ENCODE measurements at regions not wholly inside any gene's neighbourhood (a gene's known extent, or its start where the extent isn't known, plus 50 kb on each side); places are given as distances from the start of the nearest gene placed in this dataset.

DNA sequence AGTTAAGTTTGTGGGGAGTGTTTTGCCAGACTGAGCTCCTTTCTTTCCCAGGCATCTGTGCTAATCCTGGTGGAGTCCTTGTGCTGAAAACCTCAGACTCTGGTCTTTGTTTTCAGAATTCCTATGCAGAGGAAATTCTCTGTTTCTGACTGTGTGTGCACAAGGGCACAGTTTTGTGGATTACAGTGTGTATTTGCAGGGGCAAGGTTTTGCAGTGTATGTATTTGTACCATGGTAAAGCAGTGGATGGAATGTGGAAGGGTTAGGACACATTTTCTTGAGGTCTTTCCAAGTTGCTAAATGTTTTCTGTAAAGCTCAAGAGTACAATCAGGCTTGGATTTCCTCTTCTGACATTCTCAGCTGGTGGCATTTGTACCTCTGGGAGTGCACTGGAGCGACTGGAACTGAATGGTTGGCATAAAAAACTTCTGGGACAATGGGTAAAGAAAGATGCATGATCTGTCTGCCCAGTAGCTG is 139.5 kb upstream of the RND3 start:
- Mint-ChIP-seq H3K27ac (ENCODE audit: unreplicated experiment) (no peak overlapping the region), H3K4me1 (ENCODE audit: low read depth, unreplicated experiment) (no peaks in the 10 kb centered on the region), H3K9me3 (ENCODE audit: unreplicated experiment) (no peaks in the 10 kb centered on the region), H3K27me3 (ENCODE audit: insufficient read depth, unreplicated experiment) (no peaks in the 10 kb centered on the region), H3K36me3 (ENCODE audit: insufficient read depth, unreplicated experiment) (no peaks in the 10 kb centered on the region), H3K4me3 (ENCODE audit: unreplicated experiment) (no peak overlapping the region)
- Histone ChIP-seq H3K27me3 (replicated peaks; ENCODE audit: control insufficient read depth, insufficient read depth, low read length) (no peaks in the 10 kb centered on the region), H3K4me3 (ENCODE audit: low read depth, low read length) (no peak overlapping the region), H3K9me3 (no peaks in the 10 kb centered on the region), H3K36me3 (ENCODE audit: control insufficient read depth, insufficient read depth, low read length) (no peaks in the 10 kb centered on the region), H3K4me1 (no peaks in the 10 kb centered on the region)
- TF ChIP-seq, protein P1, sequence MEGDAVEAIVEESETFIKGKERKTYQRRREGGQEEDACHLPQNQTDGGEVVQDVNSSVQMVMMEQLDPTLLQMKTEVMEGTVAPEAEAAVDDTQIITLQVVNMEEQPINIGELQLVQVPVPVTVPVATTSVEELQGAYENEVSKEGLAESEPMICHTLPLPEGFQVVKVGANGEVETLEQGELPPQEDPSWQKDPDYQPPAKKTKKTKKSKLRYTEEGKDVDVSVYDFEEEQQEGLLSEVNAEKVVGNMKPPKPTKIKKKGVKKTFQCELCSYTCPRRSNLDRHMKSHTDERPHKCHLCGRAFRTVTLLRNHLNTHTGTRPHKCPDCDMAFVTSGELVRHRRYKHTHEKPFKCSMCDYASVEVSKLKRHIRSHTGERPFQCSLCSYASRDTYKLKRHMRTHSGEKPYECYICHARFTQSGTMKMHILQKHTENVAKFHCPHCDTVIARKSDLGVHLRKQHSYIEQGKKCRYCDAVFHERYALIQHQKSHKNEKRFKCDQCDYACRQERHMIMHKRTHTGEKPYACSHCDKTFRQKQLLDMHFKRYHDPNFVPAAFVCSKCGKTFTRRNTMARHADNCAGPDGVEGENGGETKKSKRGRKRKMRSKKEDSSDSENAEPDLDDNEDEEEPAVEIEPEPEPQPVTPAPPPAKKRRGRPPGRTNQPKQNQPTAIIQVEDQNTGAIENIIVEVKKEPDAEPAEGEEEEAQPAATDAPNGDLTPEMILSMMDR (IDR thresholded peaks at IDR 0.05; ENCODE audit: insufficient read depth in 1 of 2, low read depth in 1 of 2, low read length in 1 of 2, severe bottlenecking in 1 of 2, unreplicated experiment in 1 of 2): no peak
- intact Hi-C loops (cut with micrococcal nuclease; ENCODE audit: unreplicated experiment): no loop called here
- ChIA-PET POLR2A (no interaction called here), CTCF (no interaction called here)
- no peak for DNase-seq
- BruUV-seq (replicated peaks): no TSS peak

DNA sequence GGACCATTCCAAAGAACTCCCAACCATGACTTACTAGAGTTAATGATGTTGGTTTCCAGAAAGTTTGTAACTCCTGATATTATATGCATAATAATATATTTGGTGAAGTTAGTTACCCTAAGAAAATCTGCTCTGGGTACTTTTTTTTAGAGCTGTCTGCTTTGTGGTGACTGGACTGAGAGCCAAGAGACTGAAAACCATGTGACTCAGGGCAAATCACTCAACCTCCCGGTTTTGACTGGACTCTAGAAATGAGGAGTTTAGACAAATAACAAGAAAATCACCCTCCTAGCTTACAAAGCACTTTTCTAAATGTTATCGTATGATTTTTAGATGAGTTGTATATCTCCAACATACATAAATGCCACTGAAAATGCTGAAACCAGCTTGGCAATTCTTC is 138.3 kb upstream of the RND3 start:
- peaks cover 2% of the 10 kb centered on the region; the same call in 1 of the 2 replicates for H3K4me1 ChIP-seq
- no peaks in the 10 kb centered on the region for H3K9me3 Mint-ChIP-seq (ENCODE audit: unreplicated experiment)
- POLR2A ChIA-PET: no interaction called here
- no peak overlapping the region for H3K4me3 ChIP-seq (ENCODE audit: low read depth, low read length)
- no peak overlapping the region for H3K27ac Mint-ChIP-seq (ENCODE audit: unreplicated experiment)
- no peaks in the 10 kb centered on the region for H3K9me3 ChIP-seq
- H3K27me3 Mint-ChIP-seq (ENCODE audit: insufficient read depth, unreplicated experiment): no peaks in the 10 kb centered on the region
- no peak overlapping the region for H3K4me3 Mint-ChIP-seq (ENCODE audit: unreplicated experiment)
- H3K36me3 ChIP-seq (ENCODE audit: control insufficient read depth, insufficient read depth, low read length): no peaks in the 10 kb centered on the region
- H3K27me3 ChIP-seq (replicated peaks; ENCODE audit: control insufficient read depth, insufficient read depth, low read length): no peaks in the 10 kb centered on the region
- TF ChIP-seq, protein P1 (IDR thresholded peaks at IDR 0.05; ENCODE audit: insufficient read depth in 1 of 2, low read depth in 1 of 2, low read length in 1 of 2, severe bottlenecking in 1 of 2, unreplicated experiment in 1 of 2): no peak
- intact Hi-C loops (cut with micrococcal nuclease; ENCODE audit: unreplicated experiment): no loop called here
- DNase-seq: no peak
- H3K4me1 Mint-ChIP-seq (ENCODE audit: low read depth, unreplicated experiment): no peaks in the 10 kb centered on the region
- CTCF ChIA-PET: no interaction called here
- BruUV-seq (replicated peaks): no TSS peak
- no peaks in the 10 kb centered on the region for H3K36me3 Mint-ChIP-seq (ENCODE audit: insufficient read depth, unreplicated experiment)

DNA sequence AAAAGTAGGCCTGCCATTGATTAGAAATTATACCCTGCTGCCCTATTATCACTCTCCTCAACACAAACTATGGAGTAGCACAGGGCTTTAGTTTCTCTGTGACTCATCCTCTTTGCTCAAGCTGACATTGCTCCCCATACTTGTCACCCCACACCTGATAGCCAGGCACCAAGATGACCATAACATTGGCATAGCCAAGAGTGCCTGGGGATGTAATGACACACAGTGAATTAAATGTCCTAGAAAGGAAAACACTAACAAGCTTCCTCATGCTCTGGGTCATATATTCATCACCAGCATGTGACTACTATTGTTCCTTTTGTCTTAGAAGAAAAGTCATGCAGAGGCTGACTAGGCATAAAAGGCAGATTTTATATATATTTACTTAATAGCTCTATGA is 137.8 kb upstream of the RND3 start:
- intact Hi-C loops (cut with micrococcal nuclease; ENCODE audit: unreplicated experiment): no loop called here
- DNase-seq: no peak
- Histone ChIP-seq H3K4me3 (ENCODE audit: low read depth, low read length) (no peak overlapping the region), H3K4me1 (peaks cover 7% of the 10 kb centered on the region), H3K27me3 (replicated peaks; ENCODE audit: control insufficient read depth, insufficient read depth, low read length) (no peaks in the 10 kb centered on the region), H3K9me3 (no peaks in the 10 kb centered on the region), H3K36me3 (ENCODE audit: control insufficient read depth, insufficient read depth, low read length) (no peaks in the 10 kb centered on the region)
- BruUV-seq (replicated peaks): no TSS peak
- Mint-ChIP-seq H3K27me3 (ENCODE audit: insufficient read depth, unreplicated experiment) (no peaks in the 10 kb centered on the region), H3K4me3 (ENCODE audit: unreplicated experiment) (no peak overlapping the region), H3K36me3 (ENCODE audit: insufficient read depth, unreplicated experiment) (no peaks in the 10 kb centered on the region), H3K27ac (ENCODE audit: unreplicated experiment) (no peak overlapping the region), H3K4me1 (ENCODE audit: low read depth, unreplicated experiment) (no peaks in the 10 kb centered on the region), H3K9me3 (ENCODE audit: unreplicated experiment) (no peaks in the 10 kb centered on the region)
- ChIA-PET POLR2A (no interaction called here), CTCF (no interaction called here)
- TF ChIP-seq, protein P1 (IDR thresholded peaks at IDR 0.05; ENCODE audit: insufficient read depth in 1 of 2, low read depth in 1 of 2, low read length in 1 of 2, severe bottlenecking in 1 of 2, unreplicated experiment in 1 of 2): no peak
